ENCODE measurements at regions not wholly inside any gene's neighbourhood (a gene's known extent, or its start where the extent isn't known, plus 50 kb on each side); places are given as distances from the start of the nearest gene placed in this dataset.

GRCh38 chr1:218494449-218494852, 149.3 kb downstream of the TGFB2 start:
- no peaks in the 10 kb centered on the region for H3K27me3 ChIP-seq (ENCODE audit: control insufficient read depth in 1 of 2, insufficient read depth in 2 of 2, low read length in 2 of 2)
- no peak overlapping the region for H3K27ac ChIP-seq (ENCODE audit: low read depth, low read length)
- H3K4me1 ChIP-seq (ENCODE audit: insufficient read depth, low read length), result peaks cover 11% of the 10 kb centered on the region
- H3K9ac ChIP-seq (ENCODE audit: low read length), result no peak overlapping the region
- no peaks in the 10 kb centered on the region for H3K36me3 ChIP-seq (ENCODE audit: insufficient read depth, low read length)
- no peaks in the 10 kb centered on the region for H3K9me3 ChIP-seq (ENCODE audit: low read length)
- no peak overlapping the region for H3K4me3 ChIP-seq (ENCODE audit: low read depth in 1 of 2, low read length in 2 of 2)

- peaks cover 15% of the 10 kb centered on the region for H3K4me1 ChIP-seq (ENCODE audit: insufficient read depth, low read length)
- no peaks in the 10 kb centered on the region for H3K36me3 ChIP-seq (ENCODE audit: insufficient read depth, low read length)
- H3K27ac ChIP-seq (ENCODE audit: low read depth, low read length), result no peak overlapping the region
- no peak overlapping the region for H3K9ac ChIP-seq (ENCODE audit: low read length)
- H3K9me3 ChIP-seq (ENCODE audit: low read length), result no peaks in the 10 kb centered on the region
- no peaks in the 10 kb centered on the region for H3K27me3 ChIP-seq (ENCODE audit: control insufficient read depth in 1 of 2, insufficient read depth in 2 of 2, low read length in 2 of 2)
- no peak overlapping the region for H3K4me3 ChIP-seq (ENCODE audit: low read depth in 1 of 2, low read length in 2 of 2)
Measured at GRCh38 chr1:218495931-218496330, 150.8 kb downstream of the TGFB2 start.

GRCh38 chr1:218496561-218496960, 151.4 kb downstream of the TGFB2 start:
- H3K4me1 ChIP-seq (ENCODE audit: insufficient read depth, low read length), result peaks cover 15% of the 10 kb centered on the region
- H3K27me3 ChIP-seq (ENCODE audit: control insufficient read depth in 1 of 2, insufficient read depth in 2 of 2, low read length in 2 of 2), result no peaks in the 10 kb centered on the region
- H3K36me3 ChIP-seq (ENCODE audit: insufficient read depth, low read length), result no peaks in the 10 kb centered on the region
- H3K9me3 ChIP-seq (ENCODE audit: low read length), result no peaks in the 10 kb centered on the region
- no peak overlapping the region for H3K9ac ChIP-seq (ENCODE audit: low read length)
- no peak overlapping the region for H3K27ac ChIP-seq (ENCODE audit: low read depth, low read length)
- H3K4me3 ChIP-seq (ENCODE audit: low read depth in 1 of 2, low read length in 2 of 2), result no peak overlapping the region

GRCh38 chr1:218498056-218498938, 153.2 kb downstream of the TGFB2 start:
- Histone ChIP-seq H3K27ac (ENCODE audit: low read depth, low read length) (peak overlapping the region; percentile 57), H3K9ac (ENCODE audit: low read length) (peak overlapping the region; percentile 2), H3K4me3 (ENCODE audit: low read depth in 1 of 2, low read length in 2 of 2) (peak overlapping the region; percentile 40 to 41), H3K36me3 (ENCODE audit: insufficient read depth, low read length) (no peaks in the 10 kb centered on the region), H3K27me3 (ENCODE audit: control insufficient read depth in 1 of 2, insufficient read depth in 2 of 2, low read length in 2 of 2) (no peaks in the 10 kb centered on the region), H3K4me1 (ENCODE audit: insufficient read depth, low read length) (peaks cover 15% of the 10 kb centered on the region), H3K9me3 (ENCODE audit: low read length) (no peaks in the 10 kb centered on the region)

- H3K9me3 ChIP-seq (ENCODE audit: low read length), result no peaks in the 10 kb centered on the region
- no peaks in the 10 kb centered on the region for H3K27me3 ChIP-seq (ENCODE audit: control insufficient read depth in 1 of 2, insufficient read depth in 2 of 2, low read length in 2 of 2)
- H3K4me3 ChIP-seq (ENCODE audit: low read depth in 1 of 2, low read length in 2 of 2), result peak overlapping the region; percentile 40 to 41
- H3K36me3 ChIP-seq (ENCODE audit: insufficient read depth, low read length), result no peaks in the 10 kb centered on the region
- peak overlapping the region; percentile 57 for H3K27ac ChIP-seq (ENCODE audit: low read depth, low read length)
- H3K9ac ChIP-seq (ENCODE audit: low read length), result peak overlapping the region; percentile 2
- peaks cover 15% of the 10 kb centered on the region for H3K4me1 ChIP-seq (ENCODE audit: insufficient read depth, low read length)
Measured at GRCh38 chr1:218499011-218499691, 154.0 kb downstream of the TGFB2 start.

- Histone ChIP-seq H3K4me3 (ENCODE audit: low read depth in 1 of 2, low read length in 2 of 2) (no peak overlapping the region), H3K27ac (ENCODE audit: low read depth, low read length) (no peak overlapping the region)
Measured at GRCh38 chr1:218499911-218500310, 154.8 kb downstream of the TGFB2 start.

GRCh38 chr1:218501161-218501560, 156.0 kb downstream of the TGFB2 start:
- no peak overlapping the region for H3K9ac ChIP-seq (ENCODE audit: low read length)
- no peaks in the 10 kb centered on the region for H3K36me3 ChIP-seq (ENCODE audit: insufficient read depth, low read length)
- H3K4me1 ChIP-seq (ENCODE audit: insufficient read depth, low read length), result peaks cover 15% of the 10 kb centered on the region
- no peak overlapping the region for H3K4me3 ChIP-seq (ENCODE audit: low read depth in 1 of 2, low read length in 2 of 2)
- no peaks in the 10 kb centered on the region for H3K9me3 ChIP-seq (ENCODE audit: low read length)
- no peaks in the 10 kb centered on the region for H3K27me3 ChIP-seq (ENCODE audit: control insufficient read depth in 1 of 2, insufficient read depth in 2 of 2, low read length in 2 of 2)
- H3K27ac ChIP-seq (ENCODE audit: low read depth, low read length), result no peak overlapping the region

More at GRCh38 chr1:218499911-218500310, 154.8 kb downstream of the TGFB2 start:
- Histone ChIP-seq H3K9ac (ENCODE audit: low read length) (no peak overlapping the region), H3K9me3 (ENCODE audit: low read length) (no peaks in the 10 kb centered on the region), H3K4me1 (ENCODE audit: insufficient read depth, low read length) (peaks cover 15% of the 10 kb centered on the region), H3K27me3 (ENCODE audit: control insufficient read depth in 1 of 2, insufficient read depth in 2 of 2, low read length in 2 of 2) (no peaks in the 10 kb centered on the region), H3K36me3 (ENCODE audit: insufficient read depth, low read length) (no peaks in the 10 kb centered on the region)

- Histone ChIP-seq H3K9me3 (ENCODE audit: low read length) (no peaks in the 10 kb centered on the region), H3K36me3 (ENCODE audit: insufficient read depth, low read length) (no peaks in the 10 kb centered on the region), H3K27me3 (ENCODE audit: control insufficient read depth in 1 of 2, insufficient read depth in 2 of 2, low read length in 2 of 2) (no peaks in the 10 kb centered on the region), H3K4me3 (ENCODE audit: low read depth in 1 of 2, low read length in 2 of 2) (no peak overlapping the region), H3K4me1 (ENCODE audit: insufficient read depth, low read length) (peaks cover 15% of the 10 kb centered on the region), H3K27ac (ENCODE audit: low read depth, low read length) (no peak overlapping the region), H3K9ac (ENCODE audit: low read length) (no peak overlapping the region)
Measured at GRCh38 chr1:218502383-218502782, 157.2 kb downstream of the TGFB2 start.

- Histone ChIP-seq H3K9ac (ENCODE audit: low read length) (no peak overlapping the region), H3K27me3 (ENCODE audit: control insufficient read depth in 1 of 2, insufficient read depth in 2 of 2, low read length in 2 of 2) (no peaks in the 10 kb centered on the region), H3K9me3 (ENCODE audit: low read length) (no peaks in the 10 kb centered on the region), H3K36me3 (ENCODE audit: insufficient read depth, low read length) (no peaks in the 10 kb centered on the region), H3K4me3 (ENCODE audit: low read depth in 1 of 2, low read length in 2 of 2) (no peak overlapping the region), H3K27ac (ENCODE audit: low read depth, low read length) (no peak overlapping the region), H3K4me1 (ENCODE audit: insufficient read depth, low read length) (peaks cover 12% of the 10 kb centered on the region)
Measured at GRCh38 chr1:218503102-218503501, 158.0 kb downstream of the TGFB2 start.

- H3K4me3 ChIP-seq (ENCODE audit: low read depth in 1 of 2, low read length in 2 of 2), result no peak overlapping the region
Measured at GRCh38 chr1:218507355-218508002, 162.3 kb downstream of the TGFB2 start.

GRCh38 chr1:218510153-218510772, 165.1 kb downstream of the TGFB2 start:
- no peak overlapping the region for H3K27ac ChIP-seq (ENCODE audit: low read depth, low read length)
- no peaks in the 10 kb centered on the region for H3K27me3 ChIP-seq (ENCODE audit: control insufficient read depth in 1 of 2, insufficient read depth in 2 of 2, low read length in 2 of 2)
- H3K9ac ChIP-seq (ENCODE audit: low read length), result no peak overlapping the region
- no peak overlapping the region for H3K4me3 ChIP-seq (ENCODE audit: low read depth in 1 of 2, low read length in 2 of 2)
- no peaks in the 10 kb centered on the region for H3K9me3 ChIP-seq (ENCODE audit: low read length)
- H3K4me1 ChIP-seq (ENCODE audit: insufficient read depth, low read length), result no peaks in the 10 kb centered on the region
- no peaks in the 10 kb centered on the region for H3K36me3 ChIP-seq (ENCODE audit: insufficient read depth, low read length)

More at GRCh38 chr1:218507355-218508002, 162.3 kb downstream of the TGFB2 start:
- Histone ChIP-seq H3K9ac (ENCODE audit: low read length) (no peak overlapping the region), H3K36me3 (ENCODE audit: insufficient read depth, low read length) (no peaks in the 10 kb centered on the region), H3K4me1 (ENCODE audit: insufficient read depth, low read length) (no peaks in the 10 kb centered on the region), H3K27me3 (ENCODE audit: control insufficient read depth in 1 of 2, insufficient read depth in 2 of 2, low read length in 2 of 2) (no peaks in the 10 kb centered on the region), H3K9me3 (ENCODE audit: low read length) (no peaks in the 10 kb centered on the region), H3K27ac (ENCODE audit: low read depth, low read length) (no peak overlapping the region)
